SHP77 treated with DMSO at 0.1 percent for 48 hours (cell line): ENCODE measurements at regions not wholly inside any gene's neighbourhood (a gene's known extent, or its start where the extent isn't known, plus 50 kb on each side); places are given as distances from the start of the nearest gene placed in this dataset.

Source experiments
- DNase-seq: peaks from one replicate; lab custom pipeline; 2025; lab: John Stamatoyannopoulos, UW

GRCh38 chr22:48881326-48881980, 946.2 kb downstream of the BRD1 start:
- no peak for DNase-seq

GRCh38 chr22:48880749-48881148, 946.9 kb downstream of the BRD1 start:
- DNase-seq: no peak

- DNase-seq: no peak
Measured at GRCh38 chr22:48876951-48877350, 950.7 kb downstream of the BRD1 start.

DNA sequence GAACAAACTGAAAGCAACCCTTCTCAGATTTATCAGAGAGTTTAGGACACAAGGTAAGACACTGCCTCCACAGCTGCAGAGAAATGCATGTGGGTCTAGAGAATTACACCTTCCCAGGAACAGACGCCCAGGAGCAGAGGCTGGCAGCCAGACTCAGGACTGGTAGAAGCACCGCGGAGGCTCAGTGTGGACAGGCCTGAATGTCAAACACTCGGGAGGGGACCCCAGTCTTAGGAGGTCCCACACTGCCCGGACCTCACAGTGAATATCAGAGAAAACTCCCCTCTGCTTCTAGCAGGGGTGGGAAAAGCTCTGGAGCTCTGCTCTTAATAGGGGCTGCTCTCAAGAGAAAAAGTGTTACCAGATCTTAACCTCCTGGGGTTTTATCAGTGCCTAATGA, 952.7 kb downstream of the BRD1 start:
- DNase-seq: no peak

GRCh38 chr22:48873191-48873520, 954.5 kb downstream of the BRD1 start:
- no peak for DNase-seq

DNA sequence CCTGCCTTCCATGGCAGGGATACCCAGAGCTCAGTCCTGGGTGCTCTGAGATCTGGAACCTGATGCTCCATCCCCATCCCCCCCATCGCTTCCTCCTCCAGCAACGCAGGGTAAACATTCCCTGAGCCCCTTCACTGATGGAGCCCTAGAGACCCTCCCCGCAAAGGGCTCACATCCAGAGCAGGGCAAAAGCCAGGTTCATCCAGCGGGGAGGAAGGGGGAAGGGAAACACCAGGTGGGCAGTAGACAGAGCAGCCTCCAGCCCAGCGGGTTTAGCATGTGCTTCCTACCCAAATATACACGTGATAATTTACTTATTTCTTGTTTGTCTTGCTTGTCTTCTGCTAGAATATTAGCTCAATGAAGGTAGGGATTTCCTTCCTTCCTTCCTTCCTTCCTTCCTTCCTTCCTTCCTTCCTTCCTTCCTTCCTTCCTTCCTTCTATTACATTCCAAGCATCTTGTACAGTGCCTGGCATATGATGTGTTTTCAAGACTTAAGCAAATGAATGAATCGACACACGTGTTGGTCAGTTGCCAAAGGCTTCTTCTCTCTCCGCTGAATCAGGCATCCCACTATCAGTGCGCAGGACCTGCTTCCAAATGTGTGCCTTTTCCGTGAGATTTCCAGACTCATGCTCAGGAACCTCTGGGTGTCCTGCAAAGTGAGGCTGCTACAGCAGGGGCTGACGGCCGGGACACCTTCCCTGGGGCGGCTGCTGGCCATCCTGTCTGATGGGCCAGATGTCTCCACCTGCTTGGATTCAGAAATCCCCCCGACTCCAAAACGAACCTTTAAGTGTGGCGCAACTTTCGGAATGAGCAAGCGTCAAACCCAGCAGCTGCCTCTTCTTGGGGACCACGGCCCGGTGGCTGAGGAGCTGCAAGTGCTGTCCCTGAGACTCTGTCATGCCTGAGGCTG, 955.1 kb downstream of the BRD1 start:
- DNase-seq: no peak

- no peak for DNase-seq
Measured at GRCh38 chr22:48871176-48871840, 956.4 kb downstream of the BRD1 start.

DNA sequence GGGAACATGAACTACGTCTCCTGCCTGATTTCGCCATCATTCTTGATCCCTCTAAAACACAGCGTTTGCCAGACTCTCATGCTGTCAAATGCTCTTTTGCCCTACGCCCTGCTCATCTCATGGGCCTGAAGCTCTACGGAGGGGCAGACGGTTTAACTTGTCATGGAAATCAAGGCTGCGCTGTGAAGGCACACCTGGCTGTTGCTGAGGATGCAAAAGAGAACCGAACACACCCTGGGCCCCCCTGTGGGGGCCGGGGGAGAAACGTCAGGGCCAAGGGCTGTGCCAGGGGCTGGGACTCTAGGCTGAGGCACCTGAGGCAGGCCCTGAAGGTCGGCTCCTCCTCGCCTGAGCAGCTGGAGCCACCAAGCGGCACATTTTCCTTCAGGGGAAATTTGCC, 957.2 kb downstream of the BRD1 start:
- no peak for DNase-seq

- no peak for DNase-seq
Measured at GRCh38 chr22:48869788-48870187, 957.9 kb downstream of the BRD1 start.

GRCh38 chr22:48869161-48869560, 958.5 kb downstream of the BRD1 start:
- no peak for DNase-seq

DNA sequence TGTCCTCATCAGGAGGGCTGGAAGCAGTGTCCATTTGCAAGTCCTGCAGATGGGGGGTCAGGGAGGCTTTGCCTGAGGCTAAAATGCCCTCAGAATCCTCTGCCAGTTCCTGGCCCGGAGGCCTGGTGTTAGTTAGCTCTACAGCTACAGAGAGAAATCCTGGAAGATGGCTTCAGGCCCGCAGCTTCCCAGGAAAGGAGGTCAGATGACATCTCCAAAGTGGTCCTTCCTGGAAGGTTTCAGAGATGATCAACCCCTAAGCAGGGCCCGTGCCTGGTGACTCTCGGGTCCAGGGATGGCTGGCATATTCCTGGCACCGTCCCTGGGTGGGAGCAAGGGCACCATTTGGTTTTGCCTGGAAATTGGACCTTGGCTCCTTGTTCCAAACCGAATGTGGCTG, 959.1 kb downstream of the BRD1 start:
- no peak for DNase-seq

GRCh38 chr22:48867891-48868290, 959.8 kb downstream of the BRD1 start:
- no peak for DNase-seq

DNA sequence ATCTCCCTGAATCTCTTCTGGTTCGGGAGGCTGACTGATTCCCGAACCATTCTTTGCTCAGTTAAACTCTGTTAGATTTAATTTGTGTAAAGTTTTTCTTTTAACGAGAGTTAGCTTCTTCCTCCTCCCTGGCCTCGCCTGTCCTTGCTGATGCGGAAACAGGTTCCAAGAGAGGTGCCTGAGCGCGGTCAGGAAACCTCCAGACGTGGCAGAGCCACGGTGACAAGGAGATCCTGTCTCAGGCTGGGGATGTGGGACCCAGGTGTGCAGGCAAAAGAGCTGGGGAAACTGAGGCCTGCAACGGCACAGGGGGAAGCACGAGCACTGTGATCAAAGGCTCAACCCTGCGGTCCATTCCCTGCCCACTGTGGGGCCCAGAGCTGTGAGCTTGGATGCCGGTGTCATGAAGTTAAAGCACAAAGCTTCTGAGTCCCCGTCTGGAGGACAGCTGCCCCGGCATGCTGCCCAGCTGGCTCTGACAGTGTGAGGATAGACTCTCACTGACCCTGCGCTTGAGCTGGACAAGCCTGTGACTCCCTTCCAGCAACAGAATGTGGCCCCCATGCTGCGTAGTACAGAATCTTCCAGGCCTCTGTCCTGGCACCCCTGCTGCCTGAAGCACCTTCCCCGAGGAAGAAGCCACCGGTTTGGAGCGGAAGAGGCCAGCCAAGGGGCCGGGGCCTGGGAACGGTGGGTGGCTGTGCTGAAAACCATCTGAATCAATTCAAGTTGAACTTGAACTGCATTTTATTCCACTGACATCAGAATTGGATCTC, 960.6 kb downstream of the BRD1 start:
- no peak for DNase-seq

DNA sequence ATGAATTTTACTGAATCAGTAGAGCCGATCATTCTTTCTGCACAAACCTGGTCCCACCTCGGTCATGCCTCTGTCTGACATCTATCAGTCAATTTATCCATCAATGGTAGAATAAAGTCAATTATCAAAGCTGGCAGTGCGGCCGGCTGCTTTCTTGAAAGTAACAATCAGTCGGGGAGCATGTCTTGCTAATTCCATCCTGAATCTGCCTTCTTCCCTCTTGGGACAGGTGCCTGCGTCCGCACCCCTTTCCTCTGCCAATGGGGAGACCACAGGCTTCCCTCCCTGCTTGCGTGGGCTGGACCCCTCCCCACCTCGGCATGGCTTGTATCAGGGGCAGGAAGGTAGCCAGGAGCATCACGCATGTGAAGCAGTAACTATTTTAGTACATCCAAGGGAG, 962.9 kb downstream of the BRD1 start:
- DNase-seq: no peak

- no peak for DNase-seq
Measured at GRCh38 chr22:48863965-48864528, 963.6 kb downstream of the BRD1 start.

- DNase-seq: no peak
Measured at GRCh38 chr22:48860557-48860956, 967.1 kb downstream of the BRD1 start.

- no peak for DNase-seq
Measured at GRCh38 chr22:48858856-48859255, 968.8 kb downstream of the BRD1 start.

DNA sequence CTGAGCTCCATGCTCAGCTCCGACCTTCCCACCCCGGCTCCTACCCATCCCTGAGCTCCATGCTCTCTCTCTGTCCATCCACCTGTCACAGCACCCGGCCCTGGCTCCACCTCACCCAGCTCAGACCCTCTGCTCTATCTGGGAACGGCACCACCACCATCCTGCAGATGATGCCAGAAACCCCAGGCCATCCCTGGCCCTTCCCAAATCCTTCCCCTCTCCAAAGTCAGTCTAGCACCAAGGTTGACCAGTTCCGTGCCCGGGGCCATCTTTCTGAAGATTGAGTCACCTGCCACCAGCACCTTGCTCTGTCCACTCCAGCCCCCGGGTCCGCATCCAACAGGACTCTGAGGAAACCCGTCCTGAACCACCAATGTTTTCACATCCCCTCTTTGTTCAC, 969.6 kb downstream of the BRD1 start:
- DNase-seq: no peak

- DNase-seq: no peak
Measured at GRCh38 chr22:48857202-48857805, 970.4 kb downstream of the BRD1 start.

GRCh38 chr22:48856308-48856615, 971.4 kb downstream of the BRD1 start:
- no peak for DNase-seq

GRCh38 chr22:48855593-48856307, 971.9 kb downstream of the BRD1 start:
- DNase-seq: no peak
